H54 (cell line): ENCODE measurements at regions not wholly inside any gene's neighbourhood (a gene's known extent, or its start where the extent isn't known, plus 50 kb on each side); places are given as distances from the start of the nearest gene placed in this dataset.
"Not testable (repeated sequence)": the region's sequence is repeated elsewhere in the genome, so short reads cannot be mapped to it uniquely, and the experiment has no call there.

Source experiments
- DNase-seq: peaks from one replicate; pipeline ENCODE4 v3.0.0; 2011; ENCODE audit warnings: low spot score, mixed read lengths; ENCODE audit not compliant: insufficient read length
- FAIRE-seq: peaks from 3 replicates; lab custom pipeline; 2011; peaks lifted over from hg19 to GRCh38; lab: Jason Lieb, UNC
- POLR2A ChIP-seq: IDR thresholded peaks from 2 replicates; pipeline ENCODE4 v1.6.1; 2011; ENCODE audit warnings: low read depth, mild to moderate bottlenecking, low read length

DNA sequence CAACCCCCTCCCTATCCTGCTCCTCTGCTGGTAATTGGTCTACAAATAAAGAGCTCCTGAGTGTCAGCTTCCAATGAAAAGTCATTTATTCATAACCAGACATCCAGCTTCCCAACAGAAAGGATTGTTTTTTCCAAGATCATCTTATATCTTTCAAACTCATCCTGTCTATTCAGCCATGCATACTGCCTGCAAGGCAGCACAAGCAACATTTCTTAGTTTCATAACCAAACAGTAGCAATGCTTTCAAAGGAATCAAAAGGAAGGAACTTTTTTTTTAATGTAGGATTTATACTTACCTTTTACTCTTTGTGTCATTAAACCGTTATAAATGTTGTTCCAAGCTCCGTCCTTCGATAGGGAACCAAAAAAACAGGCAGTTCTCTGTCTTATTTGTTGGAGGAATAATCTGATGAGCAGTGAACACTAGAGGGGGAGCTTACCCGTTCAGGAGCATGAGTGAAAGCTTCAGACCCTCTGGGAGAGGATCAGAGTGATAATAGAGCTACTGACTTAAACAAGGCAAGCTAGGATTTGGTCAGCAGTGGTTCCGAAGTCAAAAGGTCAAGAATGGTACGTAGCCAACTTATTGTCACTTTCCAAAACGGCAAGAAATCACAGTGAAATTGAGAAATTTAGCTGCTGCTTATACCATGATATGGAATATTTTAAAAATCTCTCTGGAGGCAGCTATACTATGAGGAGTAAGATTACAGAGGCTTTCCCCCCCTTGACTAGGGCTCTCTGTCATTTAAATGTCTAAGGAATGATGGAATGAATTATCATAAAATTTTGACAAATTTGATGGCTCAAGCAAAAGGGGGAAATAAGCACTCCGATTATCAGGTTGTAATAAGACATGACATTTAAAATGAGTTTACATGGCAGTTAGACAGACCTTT is 892.9 kb downstream of the NR2F1-AS1 start:
- TF ChIP-seq POLR2A = no peak
- FAIRE-seq (peak; percentile 84), DNase-seq (no peak)

DNA sequence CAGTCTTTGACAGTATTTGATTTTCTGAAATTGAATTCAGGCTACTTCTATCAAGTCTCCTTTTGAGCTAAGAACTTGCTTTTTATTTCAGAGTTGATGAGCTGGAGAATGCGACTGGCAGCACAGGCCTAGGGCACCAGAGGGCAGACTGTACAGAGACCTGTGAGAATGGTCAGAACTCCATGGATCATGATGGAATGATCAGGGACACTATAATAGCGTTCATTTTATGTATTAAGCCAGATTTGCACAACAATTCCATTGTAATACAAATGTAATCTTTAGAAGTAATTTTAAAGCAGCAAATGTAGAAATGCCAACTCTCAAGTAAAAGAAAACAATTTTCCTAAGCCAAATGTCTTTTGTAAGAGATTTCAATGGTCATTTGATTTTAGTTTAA is 902.4 kb downstream of the NR2F1-AS1 start:
- TF ChIP-seq POLR2A = no peak
- no peak for DNase-seq
- peak; percentile 87 for FAIRE-seq

DNA sequence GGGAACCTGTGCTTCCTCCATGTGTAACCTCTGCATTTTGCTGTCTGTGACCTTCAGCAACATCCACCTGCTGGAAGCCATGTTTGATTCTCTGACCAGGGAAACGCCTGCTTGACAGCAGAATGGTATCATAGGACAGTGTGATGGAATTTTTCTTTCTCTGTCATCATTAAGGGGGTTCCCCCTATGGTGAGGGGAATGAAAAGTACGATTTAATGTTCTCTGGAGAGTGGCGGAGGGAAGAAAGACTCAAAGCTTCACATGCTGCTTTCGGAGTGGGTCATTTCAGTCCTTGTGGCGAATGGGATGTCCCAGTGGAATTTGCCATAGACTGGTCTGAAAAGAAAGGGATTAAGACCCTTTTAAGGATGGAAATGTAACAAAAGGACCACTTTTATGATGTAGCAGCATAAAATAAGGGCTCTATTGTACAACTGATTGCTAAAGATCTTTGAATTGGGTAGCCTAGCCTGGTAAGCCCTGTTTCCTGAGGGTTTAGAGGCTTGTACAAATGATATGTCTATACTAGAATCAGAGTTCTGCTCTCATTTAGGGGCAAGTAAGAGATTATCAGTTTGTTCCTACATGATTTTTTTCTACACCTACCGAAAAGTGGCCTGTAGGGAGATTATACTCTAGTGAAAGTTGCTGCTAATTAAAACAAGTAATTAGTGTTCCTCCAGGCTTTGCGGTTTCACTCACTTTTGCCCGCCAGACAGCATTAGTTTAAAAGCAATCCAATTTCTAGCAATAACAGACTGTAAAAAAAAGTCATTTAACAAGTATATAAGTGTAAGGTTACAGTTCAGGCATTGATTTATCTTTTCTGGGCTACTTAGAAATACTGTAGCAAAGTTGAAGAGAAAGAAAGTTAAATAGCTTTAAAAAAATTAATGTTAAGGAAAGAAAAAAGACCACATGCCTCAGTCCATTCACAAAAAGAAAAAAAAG is 904.5 kb downstream of the NR2F1-AS1 start:
- DNase-seq (no peak), FAIRE-seq (no peak)
- TF ChIP-seq POLR2A = no peak

GRCh38 chr5:92674321-92674720 is 906.7 kb downstream of the NR2F1-AS1 start:
- no peak for TF ChIP-seq POLR2A
- DNase-seq (no peak), FAIRE-seq (no peak)

GRCh38 chr5:92665506-92665905 is 915.5 kb downstream of the NR2F1-AS1 start:
- no peak for TF ChIP-seq POLR2A

DNA sequence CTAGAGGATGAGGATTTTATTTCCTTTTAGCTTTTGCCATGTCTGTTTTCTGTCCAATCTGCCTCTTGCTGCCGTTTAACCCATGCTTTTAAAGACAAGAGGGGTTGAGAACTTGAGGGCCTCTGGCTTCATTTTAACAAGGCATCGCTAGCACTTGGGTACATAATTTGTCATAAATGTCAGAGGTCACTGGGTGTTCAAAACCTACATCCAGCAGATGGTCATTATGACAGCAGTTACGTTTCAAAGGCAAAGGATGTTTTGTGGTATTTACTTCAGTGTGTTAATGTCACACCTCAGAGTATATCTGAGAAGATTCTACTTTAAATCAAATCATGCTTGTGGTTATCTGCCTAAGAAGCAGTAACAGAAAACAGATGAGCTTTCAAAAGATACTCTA is 918.3 kb downstream of the NR2F1-AS1 start:
- no peak for TF ChIP-seq POLR2A
- DNase-seq = no peak
- FAIRE-seq = no peak

More at GRCh38 chr5:92665506-92665905, 915.5 kb downstream of the NR2F1-AS1 start:
- DNase-seq (no peak), FAIRE-seq (no peak)

DNA sequence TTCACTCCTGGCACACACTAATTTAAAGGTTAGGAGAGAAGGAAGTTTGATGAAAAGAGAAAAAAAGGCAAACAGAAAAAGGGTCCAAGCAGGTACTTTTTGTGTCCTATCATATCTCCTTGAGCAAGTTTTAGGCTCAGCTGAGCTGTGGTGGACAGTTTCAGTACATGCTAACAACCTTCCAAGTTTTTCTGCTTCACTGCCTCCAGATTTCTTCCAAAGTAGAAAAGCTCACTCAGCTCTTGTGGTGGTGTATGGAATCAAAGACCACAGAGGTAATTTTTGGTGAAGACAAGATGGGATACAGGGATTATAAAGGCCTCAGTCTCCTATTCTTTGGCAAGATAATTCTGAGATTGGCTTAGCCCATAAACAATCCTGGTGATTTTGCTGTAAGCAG is 921.8 kb downstream of the NR2F1-AS1 start:
- no peak for TF ChIP-seq POLR2A
- DNase-seq (no peak), FAIRE-seq (no peak)

DNA sequence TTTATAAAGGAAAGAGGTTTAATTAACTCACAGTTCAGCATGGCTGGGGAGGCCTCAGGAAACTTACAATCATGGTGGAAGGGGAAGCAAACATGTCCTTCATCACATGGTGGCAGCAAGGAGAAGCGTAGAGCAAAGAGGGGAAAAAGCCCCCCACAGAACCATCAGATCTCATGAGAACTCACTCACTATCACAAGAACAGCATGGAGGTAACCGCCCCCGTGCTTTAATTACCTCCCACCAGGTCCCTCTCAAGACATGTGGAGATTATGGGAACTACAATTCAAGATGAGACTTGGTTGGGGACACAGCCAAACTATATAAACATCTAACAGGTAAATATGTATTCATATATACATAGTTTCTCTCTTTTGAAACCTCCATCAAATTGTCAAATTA is 926.4 kb downstream of the NR2F1-AS1 start:
- DNase-seq, FAIRE-seq: not testable (repeated sequence)

- FAIRE-seq = no peak
- TF ChIP-seq POLR2A = no peak
- DNase-seq = no peak
Observed at GRCh38 chr5:92653730-92654461, 927.1 kb downstream of the NR2F1-AS1 start.

- FAIRE-seq (no peak), DNase-seq (no peak)
- TF ChIP-seq POLR2A = no peak
Observed at GRCh38 chr5:92652756-92653155, 928.3 kb downstream of the NR2F1-AS1 start.

GRCh38 chr5:92644266-92644886 is 936.6 kb downstream of the NR2F1-AS1 start:
- FAIRE-seq (no peak), DNase-seq (no peak)
- TF ChIP-seq POLR2A = no peak

GRCh38 chr5:92641031-92641962 is 939.7 kb downstream of the NR2F1-AS1 start:
- FAIRE-seq (peak; percentile 96), DNase-seq (peak; percentile 6)
- TF ChIP-seq POLR2A = no peak

GRCh38 chr5:92640340-92640739 is 940.7 kb downstream of the NR2F1-AS1 start:
- FAIRE-seq = no peak
- no peak for TF ChIP-seq POLR2A
- no peak for DNase-seq
